Cardiac fibroblast (primary cell): ENCODE measurements at regions not wholly inside any gene's neighbourhood (a gene's known extent, or its start where the extent isn't known, plus 50 kb on each side); places are given as distances from the start of the nearest gene placed in this dataset.

Experiments used
- DNase-seq, 2 donors: peaks; one replicate each; pipeline versions ENCODE4 v3.0.0 to v3.0.0-alpha.2; 2010; ENCODE audit warnings: low read depth in 2 of 2
- H3K4me3 ChIP-seq, 2 donors: replicated peaks in 1 of 2; 1 replicate in 1 of 2; 2 replicates in 1 of 2; pipeline ENCODE4 v1.5.1; 2011; ENCODE audit warnings: low read depth in 2 of 2, low read length in 2 of 2, mild to moderate bottlenecking in 2 of 2, moderate library complexity in 1 of 2
- CTCF ChIP-seq: IDR thresholded peaks from one replicate; pipeline ENCODE4 v1.5.1; 2011; ENCODE audit warnings: low read depth, mild to moderate bottlenecking, low read length, inconsistent platforms

GRCh38 chr15:45763170-45763869 is 128.5 kb downstream of the SQOR start:
- no peak for DNase-seq
- TF ChIP-seq CTCF: no peak
- no peak overlapping the region for H3K4me3 ChIP-seq

- DNase-seq: peak in 1 of 2 donors; percentile 23
- H3K4me3 ChIP-seq: no peak overlapping the region
- no peak for TF ChIP-seq CTCF
Observed at GRCh38 chr15:45773149-45773548, 138.3 kb downstream of the SQOR start.

GRCh38 chr15:45776772-45777171 is 141.9 kb downstream of the SQOR start:
- H3K4me3 ChIP-seq: no peak overlapping the region
- no peak for TF ChIP-seq CTCF
- DNase-seq: no peak

- no peak overlapping the region for H3K4me3 ChIP-seq
- no peak for DNase-seq
- TF ChIP-seq CTCF: no peak
Observed at GRCh38 chr15:45777781-45778180, 143.0 kb downstream of the SQOR start.

- no peak overlapping the region for H3K4me3 ChIP-seq
- no peak for TF ChIP-seq CTCF
- no peak for DNase-seq
Observed at GRCh38 chr15:45780352-45780751, 145.5 kb downstream of the SQOR start.

- peak in 1 of 2 donors; percentile 5 for DNase-seq
- no peak for TF ChIP-seq CTCF
- H3K4me3 ChIP-seq: no peak overlapping the region
Observed at GRCh38 chr15:45784656-45785055, 149.8 kb downstream of the SQOR start.

- no peak for TF ChIP-seq CTCF
- DNase-seq: no peak
Observed at GRCh38 chr15:45785897-45786296, 151.1 kb downstream of the SQOR start.

More at GRCh38 chr15:45785897-45786296, 151.1 kb downstream of the SQOR start:
- H3K4me3 ChIP-seq: no peak overlapping the region
